GM18499 (cell line): ENCODE measurements at regions not wholly inside any gene's neighbourhood (a gene's known extent, or its start where the extent isn't known, plus 50 kb on each side); places are given as distances from the start of the nearest gene placed in this dataset.

Experiments used
- ATAC-seq: cut with Tn5 transposase; IDR thresholded peaks from one replicate; pipeline ENCODE4 v1.9.1; 2021; ENCODE audit warnings: moderate number of reproducible peaks; ENCODE audit not compliant: insufficient read depth, unreplicated experiment

DNA sequence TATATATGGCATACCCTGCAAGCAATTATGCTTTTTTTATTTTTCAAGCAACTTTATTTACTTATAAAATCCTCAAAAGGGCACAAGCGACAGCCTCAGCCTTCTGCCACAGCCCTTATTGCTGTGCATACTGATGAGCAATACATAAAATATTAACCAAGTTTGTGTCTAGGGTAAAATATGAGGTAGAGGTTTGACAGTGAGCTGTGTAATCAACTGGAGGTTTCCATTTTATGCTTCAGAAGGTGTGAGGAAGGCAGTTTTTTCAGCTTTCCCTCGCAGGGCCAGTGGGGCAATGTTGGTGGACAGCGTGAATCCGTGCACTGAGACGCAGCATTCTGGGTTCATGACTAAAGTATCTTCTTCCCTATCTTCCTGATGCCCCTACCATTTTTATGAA, 310.4 kb downstream of the IRS2 start:
- ATAC-seq = no peak

DNA sequence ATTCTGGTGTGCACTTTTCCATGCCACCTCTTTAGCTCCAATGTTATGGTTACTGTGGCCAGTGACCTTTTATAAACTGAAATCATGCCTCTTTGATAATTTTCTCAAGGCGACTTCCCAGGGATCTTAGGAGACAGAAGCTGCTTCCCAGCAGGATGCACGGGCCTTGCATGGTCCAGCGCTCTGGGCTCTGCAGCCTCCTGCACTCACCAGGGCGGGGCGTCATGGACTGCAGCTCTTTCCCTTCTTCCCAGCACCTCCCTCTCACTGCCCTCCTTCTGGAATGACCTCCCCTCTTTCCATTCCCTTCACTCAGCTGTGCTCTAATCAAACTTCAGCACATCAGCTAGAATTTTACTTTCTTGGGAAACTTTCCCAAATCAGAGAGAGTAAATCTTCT, 318.3 kb downstream of the IRS2 start:
- ATAC-seq = no peak

DNA sequence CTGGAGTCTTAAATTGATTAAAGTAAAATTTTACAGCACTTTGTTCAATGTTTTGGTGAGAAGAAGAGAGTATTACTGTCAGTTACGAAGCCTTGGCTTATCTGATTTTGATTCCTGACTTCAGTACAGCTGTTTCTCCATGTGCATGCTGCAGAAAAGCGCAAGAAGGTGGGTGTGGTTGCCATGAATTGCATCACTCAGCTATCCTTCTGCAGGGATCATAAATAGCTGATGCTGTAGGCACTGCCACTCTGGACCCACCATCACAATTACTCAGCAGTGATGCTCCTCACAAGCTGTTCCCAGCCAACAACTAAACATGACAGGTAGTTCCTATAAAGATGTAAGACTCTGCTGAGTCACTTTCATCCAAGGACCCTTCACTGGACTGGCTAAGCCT, 321.2 kb downstream of the IRS2 start:
- ATAC-seq = no peak

DNA sequence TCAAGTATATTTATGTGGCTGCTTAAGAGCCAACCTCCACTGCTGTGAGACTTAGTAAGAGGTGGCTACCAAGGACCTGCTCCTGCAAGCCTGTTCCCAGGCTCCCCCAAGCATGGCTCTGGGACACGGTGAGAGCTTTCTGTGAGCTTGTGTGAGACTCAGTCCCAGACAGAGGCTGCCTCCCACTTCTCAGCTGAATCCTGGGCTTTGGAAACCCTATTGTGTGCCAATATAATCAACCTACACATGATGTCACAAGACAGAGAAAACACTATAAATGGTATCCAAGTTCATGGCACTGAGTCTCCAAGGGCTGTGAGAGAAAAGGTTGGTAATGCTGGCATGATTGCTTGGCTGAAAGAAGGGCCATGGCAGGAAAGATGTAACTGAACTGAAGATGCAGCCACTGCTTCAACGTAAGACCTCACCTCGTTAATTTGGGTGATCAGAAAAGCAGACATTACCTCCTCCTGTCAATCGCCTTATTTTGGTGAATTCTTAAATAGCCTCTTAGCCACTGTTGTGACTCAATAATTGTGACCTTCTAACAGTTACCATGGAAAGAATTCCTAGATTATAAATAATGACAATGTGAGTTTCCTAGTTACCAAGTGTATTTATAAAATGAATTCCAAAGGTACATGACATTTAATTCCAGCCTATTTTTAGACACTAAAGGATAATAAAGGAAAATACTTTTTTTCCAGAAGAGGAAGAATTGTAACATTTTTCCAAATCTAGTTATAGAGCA, 332.0 kb downstream of the IRS2 start:
- ATAC-seq = no peak

DNA sequence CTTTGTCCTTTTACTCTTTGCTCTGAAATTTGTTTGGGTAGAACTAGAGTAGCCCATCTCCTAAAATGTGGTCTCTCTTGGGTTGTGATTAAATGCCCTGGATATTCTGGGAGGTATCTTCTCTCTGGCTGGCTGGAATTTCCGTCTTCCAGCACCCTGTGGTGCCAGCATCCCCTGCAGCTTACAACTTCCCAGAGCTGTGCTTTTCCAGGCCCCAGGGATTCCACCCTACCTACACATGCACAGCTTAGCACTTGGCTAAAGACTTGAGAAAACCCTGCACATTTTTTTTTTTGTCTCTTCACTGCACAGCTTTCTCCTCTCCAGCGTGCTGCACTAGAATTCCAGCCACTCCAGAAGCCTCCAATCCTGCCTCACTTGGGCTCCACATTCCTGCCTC, 334.7 kb downstream of the IRS2 start:
- ATAC-seq = no peak

DNA sequence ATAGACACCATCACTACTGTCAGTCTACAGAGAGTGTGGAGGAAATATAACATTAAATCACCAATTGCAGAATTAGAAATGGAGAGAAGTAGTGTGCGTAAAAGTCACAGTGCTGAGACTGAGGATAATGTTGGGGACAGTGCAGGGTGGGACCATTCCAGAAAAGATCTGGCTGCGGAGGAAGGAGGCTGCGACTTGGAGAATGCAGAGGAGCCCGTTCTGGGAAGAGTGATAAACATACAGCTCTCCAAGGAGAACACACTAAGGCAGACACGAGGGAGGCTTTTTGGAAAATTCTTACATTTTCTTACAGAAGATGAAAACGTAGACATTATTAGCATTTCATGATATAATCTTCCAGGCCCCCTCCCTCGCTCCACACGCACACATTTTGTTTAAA, 337.8 kb downstream of the IRS2 start:
- no peak for ATAC-seq

DNA sequence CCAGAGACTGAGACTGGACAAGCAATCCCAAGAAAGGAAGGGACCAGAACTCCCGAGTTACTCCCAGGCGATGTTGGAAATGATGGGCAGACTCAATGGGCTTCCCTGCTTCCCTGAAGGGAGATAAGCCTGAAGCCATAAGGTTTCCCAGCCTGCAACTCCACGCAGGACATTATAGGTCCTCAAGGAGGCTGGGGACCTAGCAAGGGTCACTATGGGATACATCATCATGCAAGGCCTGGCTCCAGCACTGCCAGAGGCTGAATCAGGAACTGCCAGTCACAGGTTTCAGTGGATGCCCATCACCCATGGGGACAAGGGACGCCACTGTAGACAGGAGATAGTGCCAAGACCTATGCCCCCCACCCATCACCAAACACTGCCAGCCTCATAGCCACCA, 338.7 kb downstream of the IRS2 start:
- no peak for ATAC-seq

DNA sequence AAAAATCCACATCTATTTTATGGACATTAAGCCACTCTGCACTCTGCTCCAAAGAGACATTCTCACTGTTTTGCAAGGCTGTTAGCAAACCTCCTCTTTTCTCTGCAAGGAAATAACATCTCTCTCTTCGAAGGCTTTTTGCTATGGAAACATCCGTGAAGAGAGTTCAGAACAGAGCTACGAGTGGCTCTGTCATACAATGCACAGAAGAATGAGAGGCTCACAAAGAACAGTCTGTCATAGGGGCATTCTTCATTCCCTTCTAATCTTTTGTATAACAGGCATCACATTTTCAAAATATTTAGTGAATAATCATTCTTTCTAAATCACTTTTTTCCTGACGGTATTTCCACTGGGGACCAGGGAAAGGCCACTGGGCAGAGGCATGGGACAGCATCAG, 346.1 kb downstream of the IRS2 start:
- ATAC-seq = no peak

DNA sequence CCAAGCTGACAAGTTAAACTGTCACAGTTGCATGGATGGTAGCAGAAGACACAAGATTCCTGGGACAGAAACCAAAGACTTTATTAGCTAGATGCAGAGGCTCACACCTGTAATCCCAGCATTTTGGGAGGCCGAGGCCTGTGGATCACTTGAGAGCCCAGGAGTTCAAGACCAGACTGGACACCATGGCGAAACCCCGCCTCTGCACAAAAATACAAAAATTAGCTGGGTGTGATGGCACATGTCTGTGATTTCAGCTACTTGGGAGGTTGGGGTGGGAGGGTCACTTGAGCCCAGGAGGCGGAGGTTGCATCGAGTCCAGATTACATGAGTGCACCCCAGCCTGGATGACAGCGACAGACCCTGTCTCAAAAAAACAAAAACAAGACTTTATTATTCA, 346.6 kb downstream of the IRS2 start:
- no peak for ATAC-seq

DNA sequence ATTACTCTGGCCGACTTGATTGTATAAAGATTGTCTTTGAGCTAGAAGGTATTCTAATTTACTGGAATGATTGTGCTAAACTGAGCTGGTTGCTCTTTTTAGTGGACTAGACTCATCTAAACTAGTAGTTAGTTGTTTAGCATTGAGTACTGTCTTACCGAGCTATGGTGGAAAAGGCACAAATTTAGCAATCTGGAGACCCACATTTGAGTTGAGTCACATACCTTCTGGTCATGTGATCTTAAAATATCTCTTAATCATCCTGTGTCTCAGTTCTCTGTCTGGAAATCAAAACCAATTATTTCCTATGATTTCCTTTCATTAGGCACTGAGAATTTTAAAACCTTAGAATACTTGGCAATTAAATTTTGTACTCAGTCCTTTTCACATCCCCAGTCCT, 349.5 kb downstream of the IRS2 start:
- no peak for ATAC-seq

DNA sequence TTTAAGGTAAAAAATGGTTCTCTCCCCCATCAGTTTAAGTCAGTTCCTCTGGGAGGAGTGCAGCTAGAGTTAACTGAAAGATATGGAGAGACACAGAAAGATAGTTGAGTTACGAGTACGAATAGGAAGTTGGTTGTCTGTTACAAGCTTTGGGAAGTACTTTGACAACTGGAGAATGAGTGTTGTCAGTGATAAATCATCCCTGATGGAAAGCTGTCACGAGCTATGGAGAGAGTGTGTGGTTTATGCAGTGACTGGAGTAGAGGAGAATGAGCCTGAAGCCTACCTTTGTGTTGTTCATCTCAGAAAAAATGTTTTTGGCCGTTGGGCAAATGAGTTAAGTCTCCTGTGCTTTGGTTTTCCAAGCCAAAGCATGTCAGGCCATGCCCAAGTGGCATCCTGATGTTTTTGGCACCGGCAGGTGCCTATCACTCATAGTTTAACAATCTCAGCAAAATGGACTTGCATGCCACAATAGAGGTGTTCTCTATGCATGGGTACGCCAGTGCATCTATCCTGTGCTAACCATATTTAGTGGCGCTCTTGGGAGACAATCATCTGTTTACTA, 350.2 kb downstream of the IRS2 start:
- ATAC-seq = no peak

DNA sequence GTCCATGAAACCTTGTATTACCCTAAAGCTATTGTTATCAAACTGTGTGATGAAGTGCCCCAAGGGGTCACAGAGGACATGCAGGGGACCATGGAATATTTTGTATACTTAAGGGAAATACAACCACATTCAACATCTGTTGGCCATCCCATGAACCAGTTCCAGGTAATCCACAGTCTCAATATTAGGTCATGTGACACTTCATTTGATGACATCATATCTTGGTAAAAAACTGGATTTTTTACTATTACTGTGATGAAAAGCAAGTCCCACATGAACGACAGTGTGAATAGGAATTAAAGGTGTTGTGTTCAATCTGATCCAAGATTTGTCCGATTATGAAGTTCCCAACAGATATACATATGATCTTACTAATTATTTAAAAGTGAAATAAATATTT, 355.2 kb downstream of the IRS2 start:
- no peak for ATAC-seq

DNA sequence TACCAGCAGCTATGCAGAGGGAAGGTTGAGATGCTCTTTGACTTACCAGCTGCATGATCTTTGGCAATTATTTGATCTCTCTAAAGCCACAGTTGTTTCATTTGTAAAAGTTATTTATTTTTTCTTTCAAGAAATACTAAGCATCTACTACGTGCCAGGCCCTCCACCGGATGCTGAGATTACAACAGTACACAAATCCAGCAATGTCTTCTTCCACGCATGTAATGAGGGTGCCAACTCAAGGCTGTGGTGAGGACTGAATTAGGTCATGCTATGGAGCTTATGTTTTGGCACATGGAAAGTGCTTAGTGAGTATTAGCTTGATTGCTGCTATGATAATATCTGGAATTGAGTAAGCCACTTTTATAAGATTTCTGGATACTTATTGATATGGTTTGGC, 358.2 kb downstream of the IRS2 start:
- no peak for ATAC-seq

DNA sequence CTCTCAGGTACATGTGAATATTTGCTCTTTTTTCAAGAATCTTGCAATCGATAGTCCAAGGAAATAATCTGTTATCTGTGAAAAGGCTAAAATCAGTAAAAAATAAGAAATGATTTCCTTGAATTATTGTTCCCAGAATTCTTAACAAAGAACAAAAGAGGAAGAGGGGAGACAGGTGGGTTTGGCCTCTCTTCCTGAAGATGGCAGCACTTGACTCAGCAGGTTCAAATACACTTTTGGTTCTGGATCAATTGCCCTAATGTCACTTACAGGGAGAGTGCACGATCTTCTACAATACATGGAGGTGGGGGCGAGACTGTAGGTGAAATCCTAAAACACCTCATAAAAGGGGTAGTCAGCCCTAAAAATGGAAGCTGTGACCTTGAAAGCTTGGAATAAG, 358.7 kb downstream of the IRS2 start:
- ATAC-seq = no peak

DNA sequence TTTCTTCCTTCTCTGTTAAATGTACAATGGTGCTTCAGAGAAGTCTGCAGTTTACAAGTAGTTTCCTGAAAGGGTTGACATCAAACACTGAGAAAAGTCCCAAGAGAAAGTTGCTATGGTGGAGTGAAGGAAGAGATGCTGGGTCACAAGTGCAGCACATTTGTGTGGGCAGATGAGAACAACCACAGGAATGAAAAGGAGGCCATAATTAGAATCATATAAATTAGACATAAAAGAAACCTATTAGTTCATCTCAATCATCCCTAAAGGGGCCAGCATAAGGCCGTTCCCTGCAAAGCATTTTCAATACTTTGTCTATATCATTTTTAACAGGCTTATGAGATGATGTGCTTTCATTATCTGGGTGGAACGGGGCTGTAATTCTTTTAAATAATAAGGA, 359.2 kb downstream of the IRS2 start:
- no peak for ATAC-seq

DNA sequence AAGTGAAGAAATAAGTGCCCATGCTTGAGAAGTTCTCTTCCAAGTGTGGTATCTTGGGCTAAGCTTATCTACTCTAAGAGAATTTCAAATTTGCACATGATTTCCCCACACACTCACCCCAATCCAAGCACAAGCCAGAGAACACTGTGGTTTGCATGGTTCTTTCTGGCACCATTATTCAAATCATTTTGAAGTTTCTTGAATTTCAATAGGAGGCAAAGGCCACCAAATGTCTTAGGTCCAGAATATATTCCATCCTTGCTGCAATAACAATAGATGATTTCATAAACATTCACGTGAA, 359.7 kb downstream of the IRS2 start:
- ATAC-seq = no peak

DNA sequence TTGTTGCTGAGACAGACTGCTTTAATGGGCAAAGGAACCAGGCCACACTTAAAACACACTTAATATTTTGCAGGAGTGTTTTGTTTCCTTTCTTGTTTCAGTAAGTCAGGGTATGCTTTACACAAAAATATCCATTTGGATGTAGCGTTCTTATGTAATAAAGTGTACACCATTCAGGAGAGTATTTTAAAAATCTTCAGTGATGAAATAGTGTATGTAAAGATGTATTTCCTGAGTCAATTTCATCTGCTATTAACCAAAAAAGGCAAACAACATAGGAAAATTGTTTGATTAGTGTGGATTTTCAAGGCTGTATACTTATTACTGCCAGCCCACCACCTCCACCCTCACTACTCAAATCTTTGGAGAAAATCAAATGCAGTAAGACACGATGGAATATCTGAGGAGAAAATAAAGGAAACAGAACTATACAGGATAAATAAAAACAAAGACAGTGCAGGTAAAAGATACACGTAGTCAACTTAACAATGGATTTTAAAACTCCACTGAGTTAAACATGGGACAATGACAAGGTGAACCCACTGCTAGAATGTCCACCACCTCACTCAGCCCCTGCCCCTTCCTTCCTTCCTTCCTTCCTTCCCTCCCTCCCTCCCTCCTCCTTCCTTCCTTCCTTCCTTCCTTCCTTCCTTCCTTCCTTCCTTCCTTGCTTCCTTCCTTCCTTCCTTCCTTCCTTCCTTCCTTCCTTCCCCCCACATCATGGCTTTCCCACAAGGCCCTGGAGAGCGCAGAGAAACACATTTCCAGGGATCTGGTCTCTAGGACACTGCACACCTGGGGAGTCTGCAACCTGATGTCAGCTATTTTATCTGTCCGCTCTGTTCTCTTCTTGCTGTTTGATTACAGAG, 360.3 kb downstream of the IRS2 start:
- ATAC-seq = no peak

DNA sequence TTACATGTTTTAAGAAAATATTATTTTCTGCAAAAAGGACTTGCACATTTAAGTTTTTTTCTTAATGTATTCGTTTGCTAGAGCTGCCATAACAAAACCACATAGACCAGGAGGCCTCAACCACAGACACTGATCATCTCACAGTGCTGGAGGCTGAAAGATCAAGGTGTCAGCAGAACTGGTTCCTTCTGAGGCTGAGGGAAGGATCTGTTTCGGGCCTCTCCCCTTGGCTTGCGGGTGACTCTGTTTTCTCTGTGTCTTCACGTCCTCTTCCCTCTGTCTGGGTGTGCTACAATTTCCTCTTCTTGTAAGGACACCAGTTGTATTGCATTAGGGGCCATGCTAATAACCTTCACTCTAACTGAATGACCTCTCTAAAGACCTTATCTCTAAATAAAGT, 364.2 kb downstream of the IRS2 start:
- no peak for ATAC-seq

DNA sequence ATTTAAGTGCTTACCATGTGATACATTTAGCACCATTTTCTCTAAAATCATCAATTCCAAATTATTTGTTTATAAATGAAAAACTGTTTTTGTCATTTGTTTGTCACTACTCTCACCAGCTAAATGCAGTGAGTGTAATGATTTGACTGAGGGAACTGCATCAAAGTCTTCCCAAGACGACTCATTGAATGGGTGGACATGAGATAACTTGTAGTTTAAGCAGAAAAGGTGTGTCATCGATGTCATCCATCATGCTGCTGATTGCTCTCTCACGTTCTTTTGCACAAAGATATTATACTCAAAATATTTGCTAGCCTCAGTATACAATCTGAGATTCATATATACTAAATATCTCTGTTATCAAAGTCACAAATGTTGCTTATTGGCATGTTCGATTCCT, 366.5 kb downstream of the IRS2 start:
- ATAC-seq = no peak

DNA sequence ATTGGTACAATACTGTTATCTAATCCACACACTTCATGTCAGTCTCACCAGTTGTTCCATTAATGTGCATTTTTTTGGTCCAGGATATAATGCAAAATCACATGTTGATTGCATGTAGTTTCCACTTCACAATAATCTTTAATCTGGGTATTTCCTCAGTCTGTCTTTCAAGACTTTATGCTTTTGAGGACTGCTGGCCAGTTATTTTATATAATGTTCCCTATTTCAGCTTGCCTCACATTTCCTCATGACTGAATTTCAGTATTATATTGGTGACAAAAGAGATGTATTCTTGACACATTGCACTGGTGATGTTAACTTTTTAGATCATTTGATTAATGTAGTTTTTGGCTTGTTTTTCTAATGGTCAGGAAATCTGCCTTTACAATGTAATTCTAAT, 368.3 kb downstream of the IRS2 start:
- no peak for ATAC-seq

DNA sequence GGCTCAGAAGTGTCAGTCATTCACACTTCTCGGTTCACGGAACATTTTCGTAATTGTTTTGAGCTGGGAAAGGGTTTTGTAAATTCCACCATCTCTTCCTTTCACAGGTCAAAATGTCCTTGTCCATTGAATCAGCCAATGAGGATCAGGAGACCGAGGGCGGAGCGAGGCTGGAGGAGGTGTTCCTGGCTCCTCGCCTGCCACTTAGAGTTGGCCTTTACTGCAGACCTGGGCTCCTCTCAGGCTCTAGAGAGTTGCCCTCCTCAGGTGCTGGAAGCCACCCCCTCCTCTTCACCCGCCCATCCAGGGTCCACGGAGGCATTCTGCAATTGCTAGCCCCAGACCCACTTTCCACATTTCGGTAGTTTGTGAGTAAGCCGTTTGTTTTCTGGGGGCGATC, 370.4 kb downstream of the IRS2 start:
- no peak for ATAC-seq

DNA sequence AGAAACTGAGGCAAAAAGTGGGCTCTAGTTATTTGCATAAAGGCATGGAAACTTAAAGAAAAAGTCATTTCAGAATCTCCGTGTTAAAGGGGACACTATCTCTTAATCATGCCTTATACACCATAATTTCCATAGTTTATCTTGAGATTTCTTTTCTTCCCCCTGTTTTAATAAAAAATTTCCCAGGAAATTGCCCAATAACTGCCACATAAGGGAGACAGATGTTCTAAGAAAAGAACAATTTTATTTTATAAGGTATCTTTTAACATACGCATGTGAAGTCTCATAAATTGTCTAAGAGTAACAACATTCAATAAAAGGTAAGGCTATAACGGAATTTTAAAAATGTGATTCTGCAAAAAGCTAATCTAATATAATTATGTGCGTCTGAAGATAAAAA, 371.3 kb downstream of the IRS2 start:
- ATAC-seq = no peak
